Effector memory CD4-positive, alpha-beta T cell (primary cell): ENCODE measurements at regions not wholly inside any gene's neighbourhood (a gene's known extent, or its start where the extent isn't known, plus 50 kb on each side); places are given as distances from the start of the nearest gene placed in this dataset.

ENCODE experiments used
- DNase-seq, 3 donors: peaks; one replicate each; pipeline ENCODE4 v3.0.0-alpha.2; 2020
- H3K27ac ChIP-seq: 2 replicates; pipeline ENCODE4 v1.7.0; 2013; ENCODE audit warnings: mild to moderate bottlenecking, low read length, moderate library complexity; ENCODE audit not compliant: insufficient read depth, poor library complexity, severe bottlenecking
- H3K27me3 ChIP-seq: replicated peaks from 2 replicates; pipeline ENCODE4 v1.7.0; 2013; ENCODE audit warnings: mild to moderate bottlenecking, low read length; ENCODE audit not compliant: insufficient read depth, control insufficient read depth, poor library complexity, severe bottlenecking
- H3K36me3 ChIP-seq: 2 replicates; pipeline ENCODE4 v1.7.0; 2013; ENCODE audit warnings: mild to moderate bottlenecking, low read length, moderate library complexity; ENCODE audit not compliant: control insufficient read depth, insufficient read depth
- H3K4me1 ChIP-seq: 2 replicates; pipeline ENCODE4 v1.7.0; 2013; ENCODE audit warnings: low read length, mild to moderate bottlenecking; ENCODE audit not compliant: control insufficient read depth, insufficient read depth, poor library complexity, severe bottlenecking
- H3K4me3 ChIP-seq: 2 replicates; pipeline ENCODE4 v1.7.0; 2013; ENCODE audit warnings: low read length, low read depth, mild to moderate bottlenecking; ENCODE audit not compliant: insufficient read depth, poor library complexity, severe bottlenecking
- H3K9me3 ChIP-seq: 2 replicates; pipeline ENCODE4 v1.7.0; 2013; ENCODE audit warnings: mild to moderate bottlenecking, low read length, moderate library complexity; ENCODE audit not compliant: control insufficient read depth

DNA sequence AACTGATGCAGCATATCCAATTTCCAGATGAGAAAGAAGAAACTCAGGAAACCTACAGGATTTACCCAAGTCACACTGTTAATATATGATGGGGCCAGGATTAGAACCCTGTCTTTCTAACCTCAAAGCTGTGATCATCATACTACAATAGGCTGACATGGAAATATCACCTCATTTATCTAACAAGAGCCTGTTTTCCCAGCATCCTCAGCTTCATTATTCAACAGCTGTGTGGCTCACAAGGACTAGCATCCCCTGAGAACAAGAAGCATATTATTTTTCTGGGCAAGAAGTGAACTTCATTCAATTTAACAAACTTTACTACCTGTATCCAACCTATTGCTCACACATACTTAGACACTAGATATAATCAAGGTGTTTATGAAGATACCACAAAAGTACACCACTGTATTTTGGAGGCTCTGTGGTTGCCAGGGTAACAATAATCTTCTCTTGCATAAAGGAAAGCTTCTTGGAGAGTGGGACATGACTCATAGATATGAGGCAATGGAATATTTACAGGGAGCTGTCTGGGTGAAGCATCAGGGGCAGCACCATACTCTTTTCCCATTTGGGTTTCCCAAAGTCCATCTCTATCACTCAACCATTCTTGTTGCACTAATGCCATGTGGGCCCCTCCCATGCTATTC lies 218.2 kb downstream of the RAD51AP2 start:
- no peaks in the 10 kb centered on the region for H3K27me3 ChIP-seq
- H3K9me3 ChIP-seq: no peaks in the 10 kb centered on the region
- H3K36me3 ChIP-seq: no peaks in the 10 kb centered on the region
- no peaks in the 10 kb centered on the region for H3K4me1 ChIP-seq
- DNase-seq: no peak
- H3K4me3 ChIP-seq: no peak overlapping the region
- no peak overlapping the region for H3K27ac ChIP-seq

GRCh38 chr2:17298453-17298852 lies 219.8 kb downstream of the RAD51AP2 start:
- H3K27me3 ChIP-seq: no peaks in the 10 kb centered on the region
- no peak overlapping the region for H3K4me3 ChIP-seq
- H3K9me3 ChIP-seq: no peaks in the 10 kb centered on the region
- H3K36me3 ChIP-seq: no peaks in the 10 kb centered on the region
- H3K27ac ChIP-seq: no peak overlapping the region
- DNase-seq: no peak
- H3K4me1 ChIP-seq: no peaks in the 10 kb centered on the region

- Histone ChIP-seq H3K9me3 (no peaks in the 10 kb centered on the region), H3K27me3 (no peaks in the 10 kb centered on the region), H3K4me1 (no peaks in the 10 kb centered on the region), H3K27ac (no peak overlapping the region), H3K36me3 (no peaks in the 10 kb centered on the region), H3K4me3 (no peak overlapping the region)
- no peak for DNase-seq
Measured at GRCh38 chr2:17296686-17297085, 221.6 kb downstream of the RAD51AP2 start.

DNA sequence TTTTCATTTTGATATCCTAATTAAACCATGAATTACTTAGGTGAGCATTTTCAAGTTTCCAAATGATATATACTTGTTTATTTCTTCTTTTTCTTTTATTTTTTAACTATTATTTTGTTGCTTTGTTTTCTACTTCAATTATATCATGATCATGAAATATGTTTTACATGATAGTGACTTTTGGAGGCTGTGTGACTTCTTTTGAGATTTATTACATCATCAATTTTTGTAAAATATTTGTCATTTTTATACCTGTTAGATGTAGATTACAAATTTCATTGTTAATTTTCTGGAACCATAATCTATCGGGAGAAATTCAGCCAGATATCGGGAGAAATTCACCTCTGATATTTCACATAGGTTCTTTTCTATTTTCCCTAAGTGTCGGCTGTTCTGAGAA lies 228.6 kb downstream of the RAD51AP2 start:
- Histone ChIP-seq H3K9me3 (no peaks in the 10 kb centered on the region), H3K36me3 (no peaks in the 10 kb centered on the region), H3K4me1 (no peaks in the 10 kb centered on the region), H3K27me3 (no peaks in the 10 kb centered on the region), H3K27ac (no peak overlapping the region), H3K4me3 (no peak overlapping the region)
- DNase-seq: no peak

- H3K4me3 ChIP-seq: no peak overlapping the region
- H3K27ac ChIP-seq: no peak overlapping the region
- H3K27me3 ChIP-seq: no peaks in the 10 kb centered on the region
- no peak for DNase-seq
- no peaks in the 10 kb centered on the region for H3K4me1 ChIP-seq
- H3K36me3 ChIP-seq: no peaks in the 10 kb centered on the region
- no peaks in the 10 kb centered on the region for H3K9me3 ChIP-seq
Measured at GRCh38 chr2:17287183-17287582, 231.1 kb downstream of the RAD51AP2 start.

DNA sequence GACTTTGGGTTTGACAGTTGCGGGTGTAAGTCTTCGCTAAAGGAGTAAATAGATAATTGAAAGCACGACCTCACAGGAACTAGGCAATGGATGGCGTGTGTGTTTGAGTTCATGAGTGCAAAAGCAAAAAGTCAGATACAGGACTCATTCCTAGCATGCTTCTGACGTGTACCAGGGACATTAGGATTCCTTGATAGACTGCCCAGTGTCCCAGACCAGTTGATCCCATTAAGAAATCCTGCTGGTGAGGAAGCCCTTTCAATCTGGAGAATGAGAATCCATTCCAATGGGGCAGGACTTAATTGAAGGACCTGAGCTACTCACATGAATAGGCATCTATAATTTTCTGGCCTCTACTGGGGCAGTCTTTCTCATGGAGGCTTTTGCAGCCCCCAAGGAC lies 235.4 kb downstream of the RAD51AP2 start:
- Histone ChIP-seq H3K27ac (no peak overlapping the region), H3K36me3 (no peaks in the 10 kb centered on the region), H3K27me3 (no peaks in the 10 kb centered on the region), H3K4me1 (no peaks in the 10 kb centered on the region), H3K4me3 (no peak overlapping the region), H3K9me3 (no peaks in the 10 kb centered on the region)
- DNase-seq: no peak

DNA sequence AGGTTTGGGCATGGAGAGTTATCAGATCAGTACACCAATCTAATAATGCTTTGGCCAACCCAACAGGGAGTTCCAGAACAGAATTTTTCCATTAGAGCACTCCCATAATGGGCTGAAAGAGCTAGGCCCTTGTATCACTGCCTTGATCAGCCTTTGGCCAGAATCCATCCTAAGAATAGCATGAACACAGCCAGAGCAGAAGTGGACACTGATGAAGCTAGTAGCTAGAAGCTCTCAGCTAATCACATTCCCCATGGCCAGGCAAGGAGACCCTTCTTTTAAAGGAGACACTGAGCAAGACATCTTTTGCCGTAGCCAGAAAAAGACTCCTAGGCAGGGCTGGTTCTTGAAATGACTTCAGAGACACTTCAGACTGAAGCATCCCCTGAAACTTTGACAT lies 236.0 kb downstream of the RAD51AP2 start:
- no peak for DNase-seq
- Histone ChIP-seq H3K27me3 (no peaks in the 10 kb centered on the region), H3K4me3 (no peak overlapping the region), H3K36me3 (no peaks in the 10 kb centered on the region), H3K27ac (no peak overlapping the region), H3K9me3 (no peaks in the 10 kb centered on the region), H3K4me1 (no peaks in the 10 kb centered on the region)

DNA sequence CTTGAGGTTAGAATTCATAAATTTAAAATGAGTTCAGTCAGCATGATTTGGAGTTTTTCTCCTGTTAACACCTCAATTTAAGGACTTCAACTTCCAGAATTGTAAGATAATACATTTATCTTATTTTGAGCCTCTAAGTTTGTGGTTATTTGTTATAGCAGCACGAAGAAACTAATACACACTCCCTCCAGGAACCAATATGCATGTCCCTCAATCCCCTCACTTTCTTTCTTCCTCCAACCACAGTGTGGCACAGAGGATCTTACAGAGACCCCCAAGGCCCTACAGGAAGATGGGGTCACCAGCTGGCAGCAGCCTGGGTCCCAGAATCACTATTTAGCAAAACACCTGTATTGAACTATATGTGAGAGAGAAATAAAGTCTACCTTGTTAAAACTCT lies 242.0 kb downstream of the RAD51AP2 start:
- Histone ChIP-seq H3K9me3 (no peaks in the 10 kb centered on the region), H3K4me3 (no peak overlapping the region), H3K27ac (no peak overlapping the region), H3K27me3 (no peaks in the 10 kb centered on the region), H3K36me3 (no peaks in the 10 kb centered on the region), H3K4me1 (no peaks in the 10 kb centered on the region)
- no peak for DNase-seq

DNA sequence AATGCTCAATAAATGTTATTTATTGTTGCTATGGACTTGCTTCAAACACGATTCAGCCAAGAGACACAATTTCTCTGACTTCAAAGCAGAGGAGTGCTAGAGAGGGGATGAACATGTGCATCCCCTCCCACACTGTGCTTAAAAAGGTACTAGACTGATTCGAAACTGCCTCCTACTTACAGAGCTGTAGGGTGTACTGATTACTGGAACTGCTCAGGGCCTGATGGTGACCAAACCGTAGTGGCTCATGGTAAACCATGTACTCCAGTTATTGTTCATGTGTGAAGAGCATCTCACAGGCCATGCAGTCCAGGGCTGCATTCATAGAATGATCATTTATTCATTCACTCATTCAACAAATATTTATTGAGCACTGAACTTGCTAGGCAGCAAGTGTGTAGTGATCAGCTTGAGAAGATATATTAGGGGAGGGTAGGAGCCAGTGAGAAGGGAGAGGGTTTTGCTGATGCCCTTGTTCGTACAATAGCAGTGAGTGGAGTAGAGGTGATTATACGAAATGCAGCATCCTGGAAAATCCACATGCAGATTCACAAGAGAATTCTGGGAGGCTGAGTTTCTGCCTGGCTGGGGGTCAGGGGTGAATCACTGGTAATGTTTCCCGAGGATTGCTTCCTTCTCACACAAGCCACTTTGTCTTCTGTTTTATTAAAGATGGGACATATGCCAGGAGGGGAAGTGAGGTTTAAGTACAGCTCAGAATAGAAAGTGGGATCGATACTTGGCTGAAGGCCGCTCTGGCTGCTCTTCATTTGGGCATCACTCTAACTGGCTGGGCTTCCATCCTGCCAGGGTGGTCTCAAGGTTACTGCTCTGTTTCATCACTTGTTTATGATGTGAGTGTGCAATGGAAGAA lies 245.4 kb downstream of the RAD51AP2 start:
- no peak overlapping the region for H3K4me3 ChIP-seq
- H3K27me3 ChIP-seq: no peaks in the 10 kb centered on the region
- no peaks in the 10 kb centered on the region for H3K4me1 ChIP-seq
- no peak for DNase-seq
- no peaks in the 10 kb centered on the region for H3K36me3 ChIP-seq
- H3K27ac ChIP-seq: no peak overlapping the region
- H3K9me3 ChIP-seq: no peaks in the 10 kb centered on the region

DNA sequence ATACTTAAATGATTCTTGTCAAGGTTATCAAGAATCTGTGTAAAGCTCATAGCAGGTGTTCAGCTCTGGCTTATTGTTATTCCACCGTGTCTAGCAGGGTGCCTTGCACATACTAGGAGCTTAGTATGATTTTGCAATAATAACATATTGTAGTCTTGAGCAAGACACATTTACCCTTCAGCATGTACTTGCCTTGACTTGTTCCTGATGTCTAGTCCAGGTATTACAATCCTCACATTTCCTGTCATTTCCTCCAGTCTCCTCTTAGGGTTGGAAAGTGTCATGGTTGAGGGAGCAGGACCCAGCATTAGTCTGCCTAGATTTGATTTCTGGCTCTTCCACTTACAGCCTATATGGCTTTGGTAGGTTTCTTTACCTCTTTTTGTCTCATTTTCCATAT lies 246.1 kb downstream of the RAD51AP2 start:
- H3K27me3 ChIP-seq: no peaks in the 10 kb centered on the region
- H3K36me3 ChIP-seq: no peaks in the 10 kb centered on the region
- DNase-seq: no peak
- H3K27ac ChIP-seq: no peak overlapping the region
- no peaks in the 10 kb centered on the region for H3K9me3 ChIP-seq
- H3K4me1 ChIP-seq: no peaks in the 10 kb centered on the region
- no peak overlapping the region for H3K4me3 ChIP-seq
